SKM-1 (cell line): ENCODE measurements at regions not wholly inside any gene's neighbourhood (a gene's known extent, or its start where the extent isn't known, plus 50 kb on each side); places are given as distances from the start of the nearest gene placed in this dataset.
"Not testable (repeated sequence)": the region's sequence is repeated elsewhere in the genome, so short reads cannot be mapped to it uniquely, and the experiment has no call there.

Experiments
- DNase-seq: peaks from one replicate; lab custom pipeline; 2025; ENCODE audit not compliant: unreplicated experiment; lab: John Stamatoyannopoulos, UW

DNA sequence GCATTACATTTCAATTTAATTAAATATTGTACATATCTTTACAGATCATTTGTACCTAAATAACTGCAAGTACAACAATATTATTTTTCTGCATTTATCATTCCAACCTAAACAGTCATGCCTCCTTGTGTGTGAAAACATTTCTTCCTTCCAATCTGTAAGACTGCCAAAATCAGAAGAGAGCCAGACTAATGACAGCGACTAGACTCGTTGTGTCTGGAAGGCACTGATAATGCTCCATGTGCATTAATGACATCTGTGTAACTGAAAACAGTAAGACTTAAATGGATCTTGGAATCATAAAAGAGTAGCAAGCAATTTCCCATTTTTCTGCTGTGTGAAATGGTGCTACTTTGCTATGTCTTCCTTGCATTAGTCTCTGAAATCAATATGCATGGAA lies 278.0 kb upstream of the DSEL start:
- no peak for DNase-seq

DNA sequence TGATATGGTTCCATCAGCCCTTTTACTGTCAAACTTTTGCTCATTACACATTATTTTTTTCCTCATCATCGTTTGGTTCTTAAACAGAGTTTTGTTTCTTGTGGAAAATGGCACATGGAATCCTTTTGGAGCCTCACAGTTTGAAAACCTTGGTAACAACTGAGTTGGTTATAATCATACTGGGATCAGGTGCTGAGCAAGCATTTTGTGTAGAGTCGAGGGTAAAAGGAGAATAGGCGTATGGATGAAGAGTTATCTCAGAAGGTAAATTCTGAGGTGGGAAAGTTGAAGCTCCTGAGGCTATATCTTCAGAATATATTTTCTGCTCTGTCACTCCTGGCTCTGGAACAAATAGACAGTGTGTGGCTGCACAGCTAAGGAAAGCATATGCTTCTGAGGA lies 274.0 kb upstream of the DSEL start:
- DNase-seq = no peak

DNA sequence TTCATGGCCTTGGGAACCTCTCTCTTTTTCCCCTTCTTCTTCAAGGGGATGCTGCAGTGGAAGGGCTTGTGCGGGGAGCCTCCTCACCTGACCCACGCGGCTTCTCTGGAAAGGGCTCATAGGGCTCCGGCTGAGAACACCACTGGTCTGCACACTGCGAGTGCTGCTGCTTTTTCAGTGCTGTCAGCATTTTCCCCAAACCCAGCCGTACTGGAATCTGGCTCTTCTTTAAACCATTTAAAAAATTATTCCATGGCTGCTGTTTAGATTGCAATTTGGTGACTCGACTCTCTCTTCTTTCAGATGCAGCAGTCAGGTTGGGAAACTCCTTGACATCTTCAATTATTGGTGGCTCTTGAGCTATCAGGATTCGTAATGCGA lies 272.6 kb upstream of the DSEL start:
- DNase-seq = no peak

DNA sequence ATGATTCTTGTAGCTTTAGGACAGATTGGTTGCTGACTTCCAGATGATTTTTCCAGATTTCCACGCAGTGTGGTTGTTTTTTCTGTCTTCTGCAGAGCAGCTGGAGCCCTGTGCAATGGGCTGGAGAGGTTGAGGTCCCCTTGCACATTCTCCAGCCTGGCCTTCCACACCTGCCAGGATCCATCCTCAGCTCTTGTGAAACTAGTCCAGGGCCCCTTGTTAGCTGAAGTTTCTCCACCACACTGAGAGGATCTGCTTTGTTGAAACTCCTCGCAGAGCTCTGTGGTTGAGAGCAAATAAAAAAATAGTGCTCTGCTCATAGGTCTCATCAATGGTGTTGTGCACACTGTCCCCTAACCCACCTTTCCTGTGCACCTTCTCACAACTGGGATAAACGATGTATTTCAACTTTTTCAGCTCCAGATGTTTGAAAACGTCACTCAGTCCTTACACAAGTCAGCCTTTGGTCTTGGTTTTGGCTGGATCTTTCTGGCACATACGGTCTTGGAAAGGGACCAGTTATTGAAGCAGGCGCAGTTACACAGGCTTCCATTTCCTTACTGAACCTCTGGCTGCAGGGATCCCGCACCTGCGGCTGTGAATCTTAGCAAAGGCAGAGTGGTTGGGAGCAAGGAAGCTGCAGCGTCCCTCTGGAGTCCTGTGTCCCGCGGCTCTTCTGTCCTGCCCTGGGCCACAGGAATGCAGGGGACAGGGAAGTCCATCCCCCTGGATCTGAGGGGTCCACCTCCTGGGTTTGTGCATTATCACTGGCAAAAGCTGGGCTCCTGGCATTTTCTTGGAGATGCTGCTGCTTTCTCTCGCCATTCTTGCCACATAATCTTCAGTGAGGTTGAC lies 272.0 kb upstream of the DSEL start:
- DNase-seq = no peak

DNA sequence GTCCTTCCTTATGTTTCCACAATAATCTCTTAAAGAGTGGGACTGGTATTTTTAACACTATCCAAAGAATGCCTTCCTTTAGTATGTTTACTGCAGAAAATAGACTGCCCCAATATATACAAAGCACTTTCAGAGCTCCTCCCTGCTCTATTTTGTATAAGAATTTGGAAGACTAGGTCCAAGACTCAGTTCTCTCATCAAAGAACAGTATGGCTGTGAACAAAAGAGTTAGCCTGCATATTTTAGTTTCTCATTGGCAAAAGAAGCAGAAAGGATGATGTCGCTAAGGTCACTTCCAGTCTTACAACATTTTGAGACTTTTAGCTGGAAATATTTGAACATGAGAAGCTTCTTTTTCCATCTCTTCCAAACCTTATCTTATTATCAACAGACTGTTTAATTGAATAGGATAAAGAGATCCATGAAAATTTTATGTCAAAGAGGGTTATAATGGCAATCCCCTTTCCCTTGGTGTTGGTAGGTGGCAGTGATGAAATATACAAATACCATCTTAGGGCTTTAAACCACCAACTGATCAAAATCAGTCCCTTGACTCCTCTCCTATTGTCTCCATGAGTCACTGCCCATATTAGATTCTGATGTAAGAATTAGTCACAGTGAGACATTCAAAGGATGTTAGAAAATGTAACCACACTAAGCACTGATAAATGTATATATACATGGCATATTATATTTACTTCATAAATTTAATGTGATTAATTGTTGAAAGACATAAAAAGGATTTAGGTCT lies 266.9 kb upstream of the DSEL start:
- DNase-seq = no peak

DNA sequence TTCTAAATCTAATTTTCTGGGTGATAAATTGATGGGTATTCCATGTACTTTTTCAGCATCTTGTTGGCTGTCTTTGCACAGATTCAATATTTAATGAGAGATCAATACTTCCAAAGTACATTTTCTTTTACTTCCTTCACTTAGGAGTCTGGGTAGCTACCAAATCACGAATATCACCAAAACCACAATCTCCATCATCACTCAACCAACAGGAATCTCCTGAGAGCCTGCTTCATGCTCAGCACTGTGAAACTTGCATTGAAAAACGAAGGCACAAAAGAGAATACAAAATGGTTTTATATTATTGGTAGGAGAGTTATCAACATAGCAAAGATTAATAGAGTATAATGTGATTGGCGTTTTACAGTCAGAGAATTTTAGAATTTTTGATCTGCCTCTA lies 261.5 kb upstream of the DSEL start:
- DNase-seq = no peak

DNA sequence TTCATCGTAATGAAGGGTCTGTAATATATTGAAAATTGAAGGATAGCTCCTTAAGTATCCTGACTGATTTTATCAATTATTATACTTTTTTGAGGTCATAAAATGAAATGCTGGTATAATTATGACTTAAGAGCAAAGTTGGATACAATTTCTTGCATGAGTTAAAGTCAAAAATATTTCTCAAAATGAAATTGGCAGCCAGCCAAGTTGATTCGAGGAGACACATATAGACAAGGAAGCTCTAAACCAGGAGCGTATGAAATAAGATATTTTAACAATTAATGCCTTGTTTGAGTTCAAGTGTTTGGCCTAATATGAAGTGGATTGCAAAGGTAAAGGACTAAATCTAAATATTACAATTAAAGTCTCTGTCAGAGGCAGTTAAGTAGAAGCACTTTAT lies 260.4 kb upstream of the DSEL start:
- no peak for DNase-seq

DNA sequence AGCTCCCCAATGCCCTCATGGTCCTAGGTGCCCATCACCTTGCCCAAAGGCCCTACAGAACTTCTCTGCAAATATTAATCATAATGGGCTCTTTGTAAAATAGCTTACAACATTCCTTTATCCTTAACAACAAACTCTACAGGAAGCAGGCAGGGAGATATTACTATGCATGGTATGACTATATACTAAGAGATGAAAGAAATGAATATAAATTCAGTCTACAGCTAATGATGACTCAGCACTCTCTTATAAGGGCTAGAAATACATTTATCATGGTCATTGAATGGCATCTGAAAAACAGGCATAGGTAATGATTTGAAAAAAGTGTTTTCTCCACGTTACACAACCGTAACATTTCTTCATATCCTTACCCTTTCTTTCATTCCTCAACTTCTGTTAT lies 254.8 kb upstream of the DSEL start:
- no peak for DNase-seq

DNA sequence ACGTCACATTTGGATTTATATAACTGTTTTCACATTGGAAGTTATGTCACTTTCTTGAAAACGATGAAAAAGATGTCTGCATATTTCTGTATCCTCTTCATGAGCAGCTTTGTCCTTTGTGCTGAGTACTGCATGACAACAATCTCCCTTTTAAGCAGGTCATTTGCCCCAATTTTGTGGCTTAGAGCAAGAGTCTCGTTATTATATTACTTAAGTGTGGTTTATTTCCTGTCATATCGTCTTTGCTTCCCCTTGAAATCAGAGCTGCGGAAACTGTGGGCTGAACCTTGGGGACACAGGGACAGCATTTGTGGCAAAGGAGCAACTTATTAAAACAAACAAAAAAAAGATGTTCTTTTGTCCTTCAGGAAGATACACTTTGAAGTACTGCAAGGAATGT lies 254.0 kb upstream of the DSEL start:
- DNase-seq = no peak

DNA sequence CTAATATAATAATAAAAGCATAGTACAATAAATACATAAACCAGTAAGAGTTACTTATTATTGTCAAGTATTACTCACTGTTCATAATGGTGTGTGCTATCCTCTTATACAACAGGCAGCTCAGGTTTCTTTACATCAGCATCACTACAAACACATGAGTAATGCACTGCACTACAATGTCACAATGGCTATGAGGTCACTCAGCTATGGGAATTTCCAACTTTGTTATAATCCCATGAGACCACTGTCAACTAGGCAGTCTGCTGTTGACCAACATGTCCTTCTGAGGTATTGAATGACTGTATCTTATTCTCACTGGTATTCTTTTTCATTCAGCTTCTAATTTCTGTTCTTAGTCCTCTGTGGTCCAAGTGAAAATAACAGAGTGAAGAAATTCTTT lies 250.4 kb upstream of the DSEL start:
- no peak for DNase-seq

DNA sequence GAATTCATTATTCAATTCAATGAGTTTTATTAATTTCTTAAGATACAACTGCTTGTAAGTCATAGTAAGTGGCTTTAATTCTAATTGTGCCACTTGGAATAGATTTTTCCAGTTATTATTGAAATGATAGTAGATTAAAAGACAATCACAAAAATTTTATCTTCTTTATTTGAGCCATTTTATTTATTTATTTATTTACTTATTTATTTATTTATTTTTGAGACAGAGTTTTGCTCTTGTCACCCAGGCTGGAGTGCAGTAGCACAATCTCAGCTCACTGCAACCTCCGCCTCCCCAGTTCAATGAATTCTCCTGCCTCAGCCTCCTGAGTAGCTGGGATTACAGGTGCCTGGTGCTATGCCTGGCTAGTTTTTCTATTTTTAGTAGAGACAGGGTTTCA lies 235.7 kb upstream of the DSEL start:
- not testable (repeated sequence) for DNase-seq

DNA sequence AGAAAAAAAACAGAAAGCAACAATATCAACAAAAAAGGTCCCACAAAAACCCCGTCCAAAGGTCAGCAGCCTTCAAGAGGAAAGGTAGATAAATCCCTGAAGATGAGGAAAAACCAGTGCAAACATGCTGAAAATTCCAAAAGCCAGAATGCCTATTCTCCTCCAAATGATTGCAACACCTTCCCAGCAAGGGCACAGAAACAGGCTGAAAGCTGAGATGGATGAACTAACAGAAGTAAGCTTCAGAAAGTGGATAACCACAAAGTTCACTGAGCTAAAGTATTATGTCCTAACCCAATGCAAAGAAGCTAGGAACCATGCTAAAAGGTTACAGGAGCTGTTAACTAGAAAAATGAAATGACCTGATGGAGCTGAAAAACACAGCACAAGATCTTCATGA lies 226.4 kb upstream of the DSEL start:
- no peak for DNase-seq

DNA sequence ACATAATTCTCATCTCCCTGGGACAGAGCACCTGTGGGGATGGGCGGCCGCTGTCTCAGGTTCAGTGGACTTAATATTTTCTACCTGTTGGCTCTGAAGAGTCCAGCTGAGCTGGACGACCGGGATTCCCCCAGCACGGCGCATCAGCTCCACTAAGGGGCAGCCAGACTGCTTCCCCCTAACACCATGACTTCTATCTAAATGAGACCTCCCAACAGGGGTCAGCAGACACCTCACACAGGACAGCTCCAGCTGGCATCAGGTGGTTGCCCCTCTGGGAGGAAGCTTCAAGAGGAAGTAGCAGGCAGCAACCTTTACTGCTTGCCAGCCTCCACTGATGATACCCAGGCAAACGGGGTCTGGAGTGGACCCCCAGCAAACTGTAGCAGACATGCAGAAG lies 226.0 kb upstream of the DSEL start:
- DNase-seq = no peak

DNA sequence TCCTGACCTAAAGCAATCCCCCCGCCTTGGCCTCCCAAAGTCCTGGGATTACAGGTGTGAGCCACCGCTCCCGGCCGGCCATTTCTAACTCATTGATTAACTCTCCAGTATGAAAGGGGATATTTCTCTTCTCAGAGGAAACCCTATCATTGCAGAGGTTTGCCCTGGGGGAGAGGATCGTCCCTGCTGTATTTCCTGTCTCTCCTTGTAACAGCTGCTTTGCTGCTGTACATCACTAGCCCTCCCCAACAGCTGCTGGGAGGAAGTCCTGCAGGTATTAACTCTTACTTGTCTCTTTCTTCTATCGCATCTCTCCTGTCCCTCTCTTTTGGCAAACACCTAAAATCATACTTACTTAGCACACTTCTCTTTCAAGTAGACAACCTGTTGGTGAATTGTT lies 219.0 kb upstream of the DSEL start:
- no peak for DNase-seq

DNA sequence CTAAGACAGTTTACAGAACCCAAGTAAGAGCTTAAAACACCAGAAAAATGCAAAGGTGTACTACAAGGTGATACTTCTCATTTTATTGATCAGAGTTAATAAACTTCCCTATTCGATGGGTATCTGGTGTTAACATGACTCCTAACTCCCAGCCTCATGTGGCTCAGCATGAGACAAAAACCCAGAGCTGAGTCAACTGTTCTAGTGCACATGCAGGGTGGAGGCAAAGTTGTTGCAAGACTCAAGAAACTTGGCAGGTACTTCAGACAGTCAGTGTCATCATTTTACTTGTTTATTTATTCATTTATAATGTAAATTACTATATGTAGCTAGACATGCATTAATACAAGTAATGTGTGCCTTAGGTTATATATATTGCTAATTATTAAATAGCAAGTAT lies 216.6 kb upstream of the DSEL start:
- DNase-seq = no peak

DNA sequence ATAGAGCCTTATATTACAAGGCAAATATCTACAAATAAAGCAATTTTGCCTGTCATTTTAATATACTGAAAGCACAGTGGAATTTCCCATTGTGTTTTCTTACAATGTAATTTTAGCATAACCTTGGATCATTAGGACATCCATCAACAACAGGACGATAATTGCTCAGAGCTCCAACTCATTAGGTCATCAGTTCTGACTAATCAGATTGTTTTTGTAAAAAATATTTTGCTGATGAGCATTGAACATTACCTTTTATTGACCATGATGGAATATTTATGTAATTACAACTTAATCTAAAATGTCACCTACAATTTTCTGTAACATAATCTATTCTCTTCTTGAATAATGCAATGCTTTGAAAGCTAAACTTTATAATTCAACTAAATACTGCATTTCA lies 215.3 kb upstream of the DSEL start:
- DNase-seq = no peak

DNA sequence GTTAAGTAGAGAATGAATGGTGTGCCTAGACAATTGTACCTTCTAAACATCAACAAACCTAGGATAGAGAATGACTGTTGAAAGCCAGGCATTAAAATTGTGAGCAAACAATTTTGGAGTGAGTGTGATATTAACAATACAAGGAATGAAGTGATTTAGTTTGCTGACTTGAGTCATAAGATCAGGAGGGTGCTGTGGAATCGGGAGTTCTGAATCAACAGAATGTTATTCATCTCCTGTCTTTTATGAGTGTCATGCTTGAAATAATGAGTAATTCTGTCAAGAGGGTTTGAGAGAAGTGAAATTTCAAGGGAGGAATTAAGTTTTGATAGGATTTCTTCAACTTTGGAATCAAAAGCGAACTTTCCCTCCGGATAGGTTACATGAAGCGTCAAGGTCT lies 214.4 kb upstream of the DSEL start:
- no peak for DNase-seq

DNA sequence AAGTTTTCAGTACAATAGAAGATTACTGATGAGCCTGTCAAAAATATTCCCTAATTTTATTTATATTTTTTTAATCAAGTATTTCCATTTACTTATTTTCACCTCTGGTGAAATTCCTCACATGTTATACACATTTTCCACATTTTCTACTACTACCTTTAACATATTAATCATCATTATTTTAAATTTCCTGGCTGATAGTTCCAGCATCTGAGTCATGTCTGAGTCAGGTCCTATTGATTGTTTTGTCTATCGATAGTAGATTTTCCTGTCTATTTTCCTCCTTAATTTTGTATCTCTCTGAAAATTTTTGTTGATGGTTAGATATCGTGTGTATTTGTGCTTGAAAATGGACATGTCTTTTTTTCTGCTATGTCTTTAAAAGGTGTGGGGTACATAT lies 211.8 kb upstream of the DSEL start:
- no peak for DNase-seq

DNA sequence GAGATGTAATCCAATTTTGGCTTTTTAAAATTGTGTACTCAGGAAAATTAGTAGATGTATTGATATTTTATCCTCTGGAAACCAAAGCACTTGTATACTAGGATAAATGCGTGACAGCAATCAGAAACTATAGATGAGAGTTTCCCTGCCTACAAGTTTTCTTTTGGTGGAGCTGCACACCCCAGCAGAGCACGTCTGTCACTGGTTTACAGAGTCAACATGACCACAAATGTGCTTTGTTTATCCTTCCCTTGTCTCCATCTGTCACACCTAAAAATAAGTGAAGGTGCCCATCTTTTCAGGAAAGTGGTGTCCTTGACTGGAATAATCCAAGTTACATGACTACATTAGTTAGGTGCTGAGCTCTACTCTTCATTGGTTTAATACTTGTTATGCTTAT lies 210.4 kb upstream of the DSEL start:
- DNase-seq = no peak

DNA sequence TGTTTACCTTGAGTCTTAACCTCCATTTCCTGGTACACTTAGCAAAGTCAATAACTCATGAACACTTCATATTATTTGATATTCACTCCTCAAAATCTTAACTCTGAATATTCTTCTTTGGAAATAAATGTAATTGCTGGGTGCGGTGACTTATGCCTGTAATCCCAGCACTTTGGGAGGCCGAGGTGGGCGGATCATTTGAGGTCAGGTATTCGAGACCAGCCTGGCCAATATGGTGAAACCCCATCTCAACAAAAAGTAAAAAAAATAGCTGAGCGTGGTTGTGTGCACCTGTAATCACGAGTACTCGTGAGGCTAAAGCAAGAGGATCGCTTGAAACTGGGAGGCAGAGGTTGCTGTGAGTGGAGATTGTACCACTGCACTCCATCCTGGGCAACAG lies 201.3 kb upstream of the DSEL start:
- DNase-seq = no peak

DNA sequence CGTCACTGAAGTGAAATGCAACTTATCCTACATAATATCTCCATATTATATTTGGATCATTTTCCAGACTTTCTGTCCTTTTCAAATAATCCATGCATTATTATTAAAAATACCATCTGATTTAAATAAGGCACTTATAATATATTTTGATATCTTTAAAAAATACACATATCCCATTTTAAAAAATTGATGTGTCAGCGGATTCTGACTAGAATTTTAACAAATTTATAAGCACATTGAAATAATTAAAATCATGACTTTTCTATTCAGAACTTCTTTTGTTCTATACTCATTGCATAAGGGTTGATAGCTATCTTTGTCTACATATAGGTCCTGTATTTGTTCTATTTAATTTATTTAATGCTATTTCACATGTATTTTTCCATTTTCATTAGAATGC lies 199.0 kb upstream of the DSEL start:
- no peak for DNase-seq

DNA sequence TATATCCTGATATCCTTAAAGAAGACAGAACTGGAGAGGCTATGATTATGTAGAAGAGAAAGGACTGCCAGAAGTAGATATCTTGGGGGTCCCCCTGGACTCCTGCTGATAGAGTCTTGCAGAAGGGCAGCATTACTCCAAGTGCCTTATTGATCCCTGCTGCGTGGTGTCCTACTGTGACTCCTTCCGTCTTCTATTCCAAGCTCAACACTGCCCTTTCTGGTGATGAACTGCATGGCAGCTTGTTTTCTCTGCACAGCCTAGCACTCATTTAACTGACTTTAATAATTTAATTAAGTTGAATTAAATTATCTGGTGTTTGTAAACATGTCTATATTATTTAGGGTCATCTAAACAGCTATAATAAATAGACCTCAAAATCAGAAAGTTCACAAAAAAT lies 194.1 kb upstream of the DSEL start:
- DNase-seq = no peak

DNA sequence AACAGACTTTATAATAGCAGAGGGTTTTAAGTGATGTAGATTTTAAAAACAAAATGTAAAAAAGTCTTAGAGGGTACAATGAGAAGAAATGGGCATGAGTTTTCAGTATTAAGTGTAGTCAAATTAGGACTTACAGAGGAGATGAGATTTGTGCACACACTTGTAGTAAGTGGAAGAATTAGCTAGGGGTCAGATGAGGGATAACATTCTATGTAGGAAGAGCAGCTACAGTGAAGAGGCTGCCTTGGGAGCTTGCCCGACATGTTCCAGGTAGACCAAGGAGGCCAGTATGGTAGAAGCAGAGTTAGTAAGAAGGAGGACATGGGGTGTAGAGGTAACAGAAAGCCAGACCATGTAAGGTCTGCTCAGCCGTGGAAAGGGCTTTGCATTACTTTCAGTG lies 189.2 kb upstream of the DSEL start:
- no peak for DNase-seq
